T-helper 2 cell treated with Interferon-gamma antibody and Interleukin-4, amounts not matched to agents 5 μg/mL and 100 μg/mL, for 36 hours (primary cell): ENCODE measurements at regions not wholly inside any gene's neighbourhood (a gene's known extent, or its start where the extent isn't known, plus 50 kb on each side); places are given as distances from the start of the nearest gene placed in this dataset.
"Not testable (repeated sequence)": the region's sequence is repeated elsewhere in the genome, so short reads cannot be mapped to it uniquely, and the experiment has no call there.

Experiments used
- DNase-seq: peaks from one replicate; pipeline ENCODE4 v3.0.0; 2021; ENCODE audit warnings: low spot score
- H3K27ac Mint-ChIP-seq: one replicate; pipeline ENCODE4 v1.8.0; 2021; ENCODE audit warnings: mild to moderate bottlenecking, mixed read lengths
- H3K27me3 Mint-ChIP-seq: one replicate; pipeline ENCODE4 v1.8.0; 2021; ENCODE audit warnings: low read depth, mixed read lengths
- H3K36me3 Mint-ChIP-seq: one replicate; pipeline ENCODE4 v1.8.0; 2021; ENCODE audit warnings: low read depth, mixed read lengths
- H3K4me1 Mint-ChIP-seq: one replicate; pipeline ENCODE4 v1.8.0; 2021; ENCODE audit warnings: low read depth, mixed read lengths
- H3K4me3 Mint-ChIP-seq: one replicate; pipeline ENCODE4 v1.8.0; 2022; ENCODE audit warnings: mild to moderate bottlenecking, moderate library complexity, mixed read lengths
- H3K9me3 Mint-ChIP-seq: one replicate; pipeline ENCODE4 v1.8.0; 2021; ENCODE audit warnings: mixed read lengths

DNA sequence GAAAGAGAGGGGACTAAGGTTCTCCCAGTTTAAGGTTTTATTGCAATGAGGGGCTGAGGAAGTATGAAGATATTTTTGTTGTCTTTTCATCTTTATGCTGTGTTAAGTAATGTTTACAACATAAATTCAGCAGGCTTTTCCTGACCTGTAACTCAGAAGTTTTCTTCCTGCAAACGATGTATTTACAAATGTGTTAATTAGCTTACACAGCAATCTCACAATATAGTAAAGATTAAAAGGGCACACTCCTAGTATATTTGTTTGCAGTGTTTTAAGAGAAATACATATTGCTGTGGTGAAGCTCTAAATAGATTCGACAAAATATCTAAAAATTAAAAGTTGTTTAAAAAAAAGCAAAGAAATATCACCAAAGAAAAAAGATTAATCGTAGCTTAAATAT, 55.7 kb downstream of the OR11H12 start:
- no peaks in the 10 kb centered on the region for H3K4me1 Mint-ChIP-seq
- no peak overlapping the region for H3K4me3 Mint-ChIP-seq
- H3K36me3 Mint-ChIP-seq: no peaks in the 10 kb centered on the region
- H3K27me3 Mint-ChIP-seq: no peaks in the 10 kb centered on the region
- no peak for DNase-seq
- H3K27ac Mint-ChIP-seq: no peak overlapping the region
- peaks cover 30% of the 10 kb centered on the region for H3K9me3 Mint-ChIP-seq

DNA sequence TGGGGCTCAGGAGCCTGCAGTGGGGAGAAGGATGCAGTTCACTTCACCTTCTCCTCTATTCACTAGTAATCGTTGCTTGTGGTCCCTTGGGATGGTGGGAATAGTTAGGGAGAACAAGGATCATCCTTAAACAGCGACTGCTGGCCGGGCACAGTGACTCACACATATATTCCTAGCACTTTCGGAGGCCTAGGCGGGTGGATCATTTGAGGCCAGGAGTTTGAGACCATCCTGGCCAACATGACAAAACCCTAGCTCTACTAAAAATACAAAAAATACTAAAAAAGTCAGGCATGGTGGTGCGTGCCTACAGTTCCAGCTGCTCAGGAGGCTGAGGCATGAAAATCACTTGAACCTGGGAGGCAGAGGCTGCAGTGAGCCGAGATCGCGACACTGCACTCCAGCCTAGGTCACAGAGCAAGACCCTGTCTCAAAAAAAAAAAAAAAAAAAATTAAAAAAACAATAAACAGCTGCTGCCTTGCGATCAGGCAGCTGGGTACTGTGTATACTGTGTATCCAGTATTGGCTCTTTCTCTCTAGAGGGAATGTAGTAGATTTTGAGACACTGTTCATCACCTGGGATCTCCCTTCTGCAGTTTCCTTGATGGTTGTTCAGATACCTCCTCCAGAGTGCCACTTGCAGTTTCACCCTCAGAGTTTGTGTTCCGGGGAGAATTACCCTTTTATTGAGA, 59.1 kb downstream of the OR11H12 start:
- not testable (repeated sequence) for H3K27me3 Mint-ChIP-seq, DNase-seq, H3K4me1 Mint-ChIP-seq, H3K27ac Mint-ChIP-seq, H3K36me3 Mint-ChIP-seq, H3K4me3 Mint-ChIP-seq
- H3K9me3 Mint-ChIP-seq: peaks cover 36% of the 10 kb centered on the region

DNA sequence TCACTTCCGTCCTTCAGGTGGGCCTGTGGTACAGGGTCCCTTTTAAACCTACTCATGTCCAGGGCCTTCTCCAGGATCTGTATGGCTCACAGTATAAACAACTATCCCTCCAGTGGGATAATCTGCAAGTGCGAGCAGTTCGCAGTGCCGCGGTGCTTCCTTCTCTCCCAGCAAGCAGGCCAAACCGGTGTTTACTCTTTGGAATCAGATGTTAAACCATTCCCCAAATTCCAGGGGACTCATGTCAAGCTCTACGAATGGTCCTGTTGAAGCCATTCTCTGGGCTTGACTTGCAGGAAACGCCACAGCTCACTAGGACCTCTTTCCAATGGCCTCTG, 59.6 kb downstream of the OR11H12 start:
- Mint-ChIP-seq H3K27ac (no peak overlapping the region), H3K36me3 (no peaks in the 10 kb centered on the region), H3K4me3 (no peak overlapping the region), H3K9me3 (peaks cover 38% of the 10 kb centered on the region), H3K27me3 (no peaks in the 10 kb centered on the region), H3K4me1 (no peaks in the 10 kb centered on the region)
- DNase-seq: no peak

DNA sequence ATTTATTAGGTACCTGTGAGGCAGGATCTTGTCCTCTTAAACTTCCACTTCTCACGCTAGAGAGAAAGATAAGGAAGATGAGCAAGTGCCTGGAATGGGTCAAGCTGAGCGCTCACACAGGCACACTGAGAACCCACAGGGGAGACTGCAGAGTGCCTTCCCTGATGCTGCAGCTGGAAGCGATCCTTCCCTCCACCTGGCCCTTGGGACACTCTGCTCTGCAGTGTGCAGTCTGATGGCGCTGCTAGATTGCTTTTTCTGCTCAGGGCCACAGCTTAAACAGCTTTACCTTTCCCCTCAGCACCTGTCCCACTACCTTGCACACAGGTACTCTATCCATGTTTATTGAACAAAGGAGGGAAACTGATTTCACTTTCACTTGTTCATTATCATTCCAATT, 66.9 kb downstream of the OR11H12 start:
- peaks cover 21% of the 10 kb centered on the region for H3K9me3 Mint-ChIP-seq
- not testable (repeated sequence) for H3K4me3 Mint-ChIP-seq, H3K36me3 Mint-ChIP-seq, H3K27me3 Mint-ChIP-seq, H3K4me1 Mint-ChIP-seq, H3K27ac Mint-ChIP-seq, DNase-seq

DNA sequence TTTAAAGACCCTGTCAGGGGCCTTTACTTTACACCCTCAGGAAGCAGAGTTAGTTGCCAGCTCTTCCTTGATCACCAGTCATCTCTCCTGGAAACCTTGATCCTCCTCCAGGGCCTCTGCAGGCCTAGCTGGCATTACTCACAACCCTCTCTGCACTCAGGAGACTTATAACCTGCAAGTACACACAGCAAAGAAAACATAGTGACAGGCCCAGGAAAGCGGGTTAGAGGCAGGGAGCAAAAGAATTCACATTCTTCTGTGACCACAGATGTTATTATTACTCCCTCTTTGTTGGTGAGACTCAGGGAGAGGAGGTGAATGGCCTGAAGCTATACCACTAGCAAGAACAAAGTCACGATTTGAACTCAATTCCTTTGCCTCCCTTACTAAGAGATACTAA, 87.4 kb downstream of the OR11H12 start:
- H3K27me3 Mint-ChIP-seq: no peaks in the 10 kb centered on the region
- DNase-seq: no peak
- H3K4me1 Mint-ChIP-seq: no peaks in the 10 kb centered on the region
- no peak overlapping the region for H3K4me3 Mint-ChIP-seq
- H3K9me3 Mint-ChIP-seq: peaks cover 53% of the 10 kb centered on the region
- H3K36me3 Mint-ChIP-seq: no peaks in the 10 kb centered on the region
- no peak overlapping the region for H3K27ac Mint-ChIP-seq
